H1 (cell line): ENCODE measurements at regions not wholly inside any gene's neighbourhood (a gene's known extent, or its start where the extent isn't known, plus 50 kb on each side); places are given as distances from the start of the nearest gene placed in this dataset.

ENCODE experiments used
- ASH2L ChIP-seq: fragments of 200-600, 300-600 bp; sonication (generic); IDR thresholded peaks from one replicate; pipeline ENCODE4 v1.7.1; 2017; ENCODE audit warnings: low read length
- BCL11A ChIP-seq, 2 experiments: IDR thresholded peaks; one replicate each; pipeline ENCODE4 v1.6.1; 2011; ENCODE audit warnings: low read depth in 2 of 2, low read length in 2 of 2, mild to moderate bottlenecking in 2 of 2
- BRCA1 ChIP-seq: IDR thresholded peaks from 2 replicates; pipeline ENCODE4 v1.6.1; 2012; ENCODE audit warnings: low read depth, low read length, improper control_type of control experiment
- CHD1 ChIP-seq: IDR thresholded peaks from 2 replicates; pipeline ENCODE4 v1.6.1; 2012; ENCODE audit warnings: low read depth, low read length, improper control_type of control experiment
- EGR1 ChIP-seq: IDR thresholded peaks from 2 replicates; pipeline ENCODE4 v1.6.1; 2011; ENCODE audit warnings: low read depth, low read length, borderline replicate concordance
- FOSL1 ChIP-seq: IDR thresholded peaks from 2 replicates; pipeline ENCODE4 v1.6.1; 2011; ENCODE audit warnings: mild to moderate bottlenecking, low read depth, low read length, moderate library complexity; ENCODE audit not compliant: insufficient read depth
- GABPA ChIP-seq: IDR thresholded peaks from 2 replicates; pipeline ENCODE4 v1.6.1; 2011; ENCODE audit warnings: mild to moderate bottlenecking, low read length, moderate library complexity, borderline replicate concordance; ENCODE audit not compliant: insufficient read depth
- KDM4A ChIP-seq: IDR thresholded peaks from one replicate; pipeline ENCODE4 v1.7.1; 2012; ENCODE audit warnings: low read depth, mild to moderate bottlenecking, moderate library complexity, low read length, inconsistent platforms; ENCODE audit not compliant: severe bottlenecking
- KDM5A ChIP-seq: fragments of 200-600 bp; IDR thresholded peaks from 2 replicates; pipeline ENCODE4 v1.7.1; 2012; ENCODE audit warnings: mild to moderate bottlenecking, low read length, inconsistent platforms, mixed read lengths
- MAX ChIP-seq: IDR thresholded peaks from 2 replicates; pipeline ENCODE4 v1.6.1; 2012; ENCODE audit warnings: inconsistent platforms
- NANOG ChIP-seq: IDR thresholded peaks from 2 replicates; pipeline ENCODE4 v1.6.1; 2011; ENCODE audit warnings: low read length, low read depth, mild to moderate bottlenecking, inconsistent platforms; ENCODE audit not compliant: insufficient read depth, poor library complexity, severe bottlenecking
- POLR2A ChIP-seq, 2 experiments: IDR thresholded peaks; 1 replicate in 1 of 2; 2 replicates in 1 of 2; pipeline ENCODE4 v1.6.1; 2011; ENCODE audit warnings: low read depth in 2 of 2, low read length in 2 of 2, mild to moderate bottlenecking in 2 of 2; ENCODE audit errors: control extremely low read depth in 1 of 2
- POLR2AphosphoS5 ChIP-seq: IDR thresholded peaks from 2 replicates; pipeline ENCODE4 v1.6.1; 2011; ENCODE audit warnings: low read depth, low read length
- RXRA ChIP-seq: IDR thresholded peaks from 2 replicates; pipeline ENCODE4 v1.6.1; 2011; ENCODE audit warnings: low read depth, mild to moderate bottlenecking, low read length, moderate library complexity; ENCODE audit not compliant: insufficient read depth
- SAP30 ChIP-seq: fragments of 300-600 bp; sonication (generic); IDR thresholded peaks from 2 replicates; pipeline ENCODE4 v1.7.1; 2012; ENCODE audit warnings: low read length, moderate library complexity, mild to moderate bottlenecking, inconsistent platforms; ENCODE audit not compliant: insufficient read depth, insufficient replicate concordance
- SIN3A ChIP-seq, 2 experiments: IDR thresholded peaks in 1 of 2; conservative IDR thresholded peaks in 1 of 2; 2 replicates each; pipeline ENCODE4 v1.6.1; 2011 to 2012; ENCODE audit warnings: low read length in 2 of 2, improper control_type of control experiment in 1 of 2, low read depth in 1 of 2, mild to moderate bottlenecking in 1 of 2
- SIRT6 ChIP-seq: IDR thresholded peaks from one replicate; pipeline ENCODE4 v1.7.1; 2012; ENCODE audit warnings: low read length, inconsistent platforms
- SP4 ChIP-seq: IDR thresholded peaks from 2 replicates; pipeline ENCODE4 v1.6.1; 2012; ENCODE audit warnings: low read length, inconsistent platforms
- SRF ChIP-seq: IDR thresholded peaks from 2 replicates; pipeline ENCODE4 v1.6.1; 2011; ENCODE audit warnings: mild to moderate bottlenecking, low read depth, low read length, moderate library complexity
- TCF12 ChIP-seq: IDR thresholded peaks from 2 replicates; pipeline ENCODE4 v1.6.1; 2011; ENCODE audit warnings: low read depth, mild to moderate bottlenecking, low read length
- TEAD4 ChIP-seq: IDR thresholded peaks from 2 replicates; pipeline ENCODE4 v1.6.1; 2012; ENCODE audit warnings: low read depth, low read length, inconsistent platforms, mixed read lengths
- YY1 ChIP-seq: IDR thresholded peaks from 2 replicates; pipeline ENCODE4 v1.6.1; 2011; ENCODE audit warnings: low read depth, mild to moderate bottlenecking, low read length
- ZNF274 ChIP-seq: IDR thresholded peaks from 2 replicates; pipeline ENCODE4 v1.7.0; 2012; ENCODE audit warnings: low read length, borderline replicate concordance; ENCODE audit errors: extremely low read depth
- TF ChIP-seq, protein P1 (sequence below): IDR thresholded peaks from 2 replicates; pipeline ENCODE4 v1.6.1; 2011; ENCODE audit warnings: low read depth, mild to moderate bottlenecking, low read length; ENCODE audit not compliant: insufficient read depth
- TF ChIP-seq, protein P2 (sequence below): IDR thresholded peaks from 2 replicates; pipeline ENCODE4 v1.6.1; 2012; ENCODE audit warnings: inconsistent platforms

- TF ChIP-seq ZNF274: no peak
- no peak for TF ChIP-seq RXRA
- no peak for TF ChIP-seq SAP30
- no peak for TF ChIP-seq CHD1
- TF ChIP-seq KDM4A: no peak
- TF ChIP-seq SRF: no peak
- TF ChIP-seq NANOG: no peak
- TF ChIP-seq, protein P1, sequence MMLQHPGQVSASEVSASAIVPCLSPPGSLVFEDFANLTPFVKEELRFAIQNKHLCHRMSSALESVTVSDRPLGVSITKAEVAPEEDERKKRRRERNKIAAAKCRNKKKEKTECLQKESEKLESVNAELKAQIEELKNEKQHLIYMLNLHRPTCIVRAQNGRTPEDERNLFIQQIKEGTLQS: no peak
- no peak for TF ChIP-seq EGR1
- no peak for TF ChIP-seq SIRT6
- 0 out of 2 replicates have a peak, but pooled peaks have one; percentile 24 for TF ChIP-seq YY1
- TF ChIP-seq SP4: no peak
- TF ChIP-seq BRCA1: no peak
- no peak; a peak in 1 of 3 replicates for TF ChIP-seq POLR2A (IDR thresholded peaks at IDR 0.05; ENCODE audit: control extremely low read depth in 1 of 2, low read depth in 2 of 2, low read length in 2 of 2)
- no peak for TF ChIP-seq ASH2L
- TF ChIP-seq, protein P2, sequence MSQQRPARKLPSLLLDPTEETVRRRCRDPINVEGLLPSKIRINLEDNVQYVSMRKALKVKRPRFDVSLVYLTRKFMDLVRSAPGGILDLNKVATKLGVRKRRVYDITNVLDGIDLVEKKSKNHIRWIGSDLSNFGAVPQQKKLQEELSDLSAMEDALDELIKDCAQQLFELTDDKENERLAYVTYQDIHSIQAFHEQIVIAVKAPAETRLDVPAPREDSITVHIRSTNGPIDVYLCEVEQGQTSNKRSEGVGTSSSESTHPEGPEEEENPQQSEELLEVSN: no peak
- TF ChIP-seq POLR2AphosphoS5: no peak
- no peak for TF ChIP-seq KDM5A
- no peak for TF ChIP-seq TCF12
- no peak for TF ChIP-seq GABPA
- no peak for TF ChIP-seq SIN3A (conservative IDR thresholded peaks at IDR 0.05 in 1 of 2, IDR thresholded peaks at IDR 0.05 in 1 of 2; ENCODE audit: low read depth in 1 of 2, low read length in 2 of 2)
- TF ChIP-seq MAX: no peak
- TF ChIP-seq FOSL1: no peak
- TF ChIP-seq TEAD4: peak; percentile 24; the same call in 1 of the 2 replicates
- TF ChIP-seq BCL11A (IDR thresholded peaks at IDR 0.05; ENCODE audit: low read depth in 2 of 2, low read length in 2 of 2): no peak
Observed at GRCh38 chr1:229191066-229191674, 79.7 kb upstream of the RAB4A start (continued).
